ENCODE measurements at regions not wholly inside any gene's neighbourhood (a gene's known extent, or its start where the extent isn't known, plus 50 kb on each side); places are given as distances from the start of the nearest gene placed in this dataset.
"Not testable (repeated sequence)": the region's sequence is repeated elsewhere in the genome, so short reads cannot be mapped to it uniquely, and the experiment has no call there.

DNA sequence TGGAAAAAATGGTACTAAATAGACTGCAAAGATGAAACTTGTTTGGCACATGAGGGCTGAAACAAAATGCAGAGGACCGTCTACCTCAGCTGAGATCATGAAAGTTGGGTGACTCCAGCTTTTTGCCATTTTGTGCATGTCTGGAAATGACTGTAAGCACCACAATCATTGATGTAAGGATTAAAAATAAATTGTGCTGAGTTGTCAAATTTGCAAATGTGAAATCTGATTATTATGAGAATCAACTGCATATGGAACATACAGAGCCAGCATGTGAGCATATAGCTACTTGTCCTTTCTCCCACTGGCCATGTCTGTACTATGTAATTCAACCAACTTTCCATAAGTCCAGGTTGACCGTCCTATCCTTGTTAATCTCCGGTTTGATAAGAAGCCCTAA, 736.9 kb upstream of the PRMT6 start:
- DNase-seq = no peak

DNA sequence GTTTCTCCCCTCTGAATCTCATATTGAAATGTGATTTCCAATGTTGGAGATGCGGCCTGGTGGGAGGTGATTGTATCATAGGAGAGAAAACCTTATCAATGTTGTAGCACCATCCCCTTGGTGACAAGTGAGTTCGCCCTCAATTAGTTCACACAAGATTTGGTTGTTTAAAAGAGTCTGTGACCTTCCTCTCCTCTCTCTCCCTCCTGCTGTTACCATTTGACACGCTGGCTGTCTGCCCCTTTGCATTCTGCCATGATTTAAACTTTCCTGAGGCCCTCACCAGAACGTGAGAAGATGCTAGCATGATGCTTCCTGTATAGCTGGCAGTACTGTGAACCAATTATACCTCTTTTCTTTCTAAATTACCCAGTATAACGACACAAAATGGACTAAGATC, 730.9 kb upstream of the PRMT6 start:
- DNase-seq = no peak

DNA sequence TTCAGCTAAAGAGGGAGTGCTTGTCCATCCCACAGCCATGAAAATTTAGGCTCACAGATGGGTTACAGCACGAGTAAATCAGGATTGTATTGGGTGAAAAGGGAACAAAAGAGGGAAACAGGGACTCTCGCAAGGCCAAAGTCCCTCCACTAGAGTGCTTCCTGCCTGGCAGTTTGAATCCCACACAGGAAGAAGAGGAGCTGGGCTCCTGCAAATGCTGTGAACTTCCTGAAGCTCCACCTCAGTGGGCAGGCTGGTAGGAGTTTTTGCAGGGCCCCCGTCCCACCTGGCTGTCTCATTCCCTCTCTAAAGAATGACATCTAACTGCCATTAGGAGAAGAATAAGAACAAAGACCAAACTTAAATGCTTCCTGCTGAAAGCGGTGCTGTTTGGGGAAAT, 712.0 kb upstream of the PRMT6 start:
- DNase-seq = no peak

DNA sequence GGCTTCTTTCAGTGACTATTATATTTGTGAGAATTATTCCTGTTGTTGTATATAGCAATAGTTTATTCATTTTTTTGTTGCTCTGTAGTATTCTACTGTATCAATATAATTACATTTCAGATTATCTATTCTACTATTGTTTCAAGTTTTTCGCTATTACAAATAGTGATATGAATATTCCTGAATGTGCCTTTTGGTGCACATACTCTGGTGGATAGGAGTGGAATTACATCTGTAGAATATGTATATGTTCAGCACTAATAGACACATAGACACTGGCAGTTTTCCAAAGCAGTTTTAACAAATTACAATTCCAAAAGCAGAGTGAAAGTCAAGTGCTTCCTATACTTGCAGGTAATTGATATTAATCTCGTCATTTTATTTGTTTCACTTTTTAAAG, 696.2 kb upstream of the PRMT6 start:
- DNase-seq = no peak

DNA sequence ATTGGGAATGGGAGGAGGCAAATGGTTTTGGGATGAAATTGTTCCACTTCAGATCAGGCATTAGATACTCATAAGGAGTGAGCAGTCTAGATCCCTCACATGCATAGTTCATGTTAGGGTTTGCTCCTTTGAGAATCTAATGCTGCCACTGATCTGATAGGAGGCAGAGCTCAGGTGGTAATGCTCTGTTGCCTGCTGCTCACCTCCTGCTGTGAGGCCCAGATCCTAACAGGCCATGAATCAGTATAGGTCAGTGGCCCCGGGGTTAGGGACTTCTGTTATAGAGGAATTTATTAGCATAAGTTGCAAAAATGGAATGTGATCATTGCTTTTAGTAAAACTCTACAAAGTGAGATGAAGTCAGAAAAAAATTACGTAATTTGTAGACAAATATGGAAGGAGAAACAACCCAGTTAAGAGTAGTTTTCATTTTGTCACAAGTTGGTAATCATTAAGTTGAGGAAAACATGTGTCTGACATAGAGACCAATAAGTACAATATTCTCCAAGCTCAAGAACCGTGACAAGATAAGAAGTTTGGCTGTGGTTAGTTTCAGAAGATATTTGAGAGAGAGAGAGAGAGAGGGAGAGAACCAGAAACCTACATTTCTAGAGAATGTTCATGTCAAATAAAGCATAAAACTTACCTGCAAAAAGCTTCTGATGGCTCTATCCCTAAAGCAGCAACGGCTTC, 689.7 kb upstream of the PRMT6 start:
- DNase-seq = no peak

DNA sequence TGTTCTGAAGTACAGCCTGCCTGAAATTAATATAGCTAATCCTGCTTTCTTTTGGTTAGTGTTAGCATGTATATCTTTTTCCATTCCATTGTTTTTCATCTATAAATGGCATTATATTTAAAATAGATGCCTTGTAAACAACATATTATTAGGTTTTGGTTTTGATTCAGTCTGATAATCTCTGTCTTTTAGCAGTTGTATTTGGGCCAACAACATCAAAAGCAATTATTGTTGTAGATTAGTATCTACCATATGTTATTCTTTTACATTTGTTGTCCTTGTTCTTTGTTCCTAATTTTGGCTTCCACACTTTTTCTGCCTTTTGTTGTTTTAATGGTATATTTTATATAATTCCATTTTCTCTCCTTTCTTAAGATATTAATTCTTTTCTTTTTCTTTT, 678.2 kb upstream of the PRMT6 start:
- no peak for DNase-seq

DNA sequence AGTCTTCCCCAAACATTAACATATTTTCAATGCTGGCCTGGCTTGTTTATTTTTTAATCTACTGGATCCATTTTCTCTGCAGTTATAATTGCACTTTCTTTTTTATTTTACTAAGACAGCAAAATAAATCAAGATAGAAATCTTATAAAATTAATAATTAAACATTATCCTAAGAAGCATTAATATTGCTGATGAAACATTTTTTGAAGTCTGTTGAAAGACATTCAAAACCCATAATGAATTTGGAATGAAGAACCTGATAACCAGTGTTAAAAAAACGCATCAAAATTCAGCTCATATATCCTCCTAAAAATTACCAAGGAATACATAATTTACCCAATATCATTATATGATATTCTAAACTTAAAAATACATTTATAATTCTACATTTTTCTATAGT, 675.7 kb upstream of the PRMT6 start:
- DNase-seq = no peak

DNA sequence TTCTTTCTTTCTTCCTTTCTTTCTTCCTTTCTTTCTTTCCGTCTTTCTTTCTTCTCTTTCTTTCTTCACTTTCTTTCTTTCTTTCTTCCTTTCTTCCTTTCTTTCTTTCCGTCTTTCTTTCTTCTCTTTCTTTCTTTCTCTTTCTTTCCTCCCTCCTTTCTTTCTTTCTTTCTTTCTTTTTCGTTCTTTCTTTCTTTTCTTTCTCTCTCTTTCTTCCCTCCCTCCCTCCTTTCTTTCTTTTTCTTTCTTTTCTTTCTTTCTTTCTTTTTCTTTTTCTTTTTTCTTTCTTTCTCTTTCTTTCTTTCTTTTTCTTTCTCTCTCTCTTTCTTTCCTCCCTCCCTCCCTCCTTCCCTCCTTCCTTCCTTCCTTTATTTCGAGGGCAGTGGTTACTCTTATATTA, 667.3 kb upstream of the PRMT6 start:
- DNase-seq = not testable (repeated sequence)

DNA sequence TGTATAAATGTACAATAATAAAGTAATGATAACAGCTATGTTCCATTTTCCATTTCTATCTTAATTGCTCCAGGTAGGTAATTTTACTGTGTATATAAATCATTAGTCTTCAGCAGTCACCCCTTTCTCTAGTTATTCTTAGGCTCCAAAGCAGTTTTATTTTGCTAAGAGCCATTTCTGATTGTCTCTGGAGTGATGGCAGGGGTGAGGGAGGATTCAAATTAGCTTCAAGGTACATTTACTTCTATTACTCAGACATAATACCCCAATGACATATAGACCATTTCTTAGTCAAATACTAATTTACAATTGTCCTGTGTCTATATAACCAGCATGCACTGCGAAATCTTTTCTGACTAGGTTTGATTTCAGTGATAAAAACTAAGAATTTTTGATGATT, 663.4 kb upstream of the PRMT6 start:
- no peak for DNase-seq

DNA sequence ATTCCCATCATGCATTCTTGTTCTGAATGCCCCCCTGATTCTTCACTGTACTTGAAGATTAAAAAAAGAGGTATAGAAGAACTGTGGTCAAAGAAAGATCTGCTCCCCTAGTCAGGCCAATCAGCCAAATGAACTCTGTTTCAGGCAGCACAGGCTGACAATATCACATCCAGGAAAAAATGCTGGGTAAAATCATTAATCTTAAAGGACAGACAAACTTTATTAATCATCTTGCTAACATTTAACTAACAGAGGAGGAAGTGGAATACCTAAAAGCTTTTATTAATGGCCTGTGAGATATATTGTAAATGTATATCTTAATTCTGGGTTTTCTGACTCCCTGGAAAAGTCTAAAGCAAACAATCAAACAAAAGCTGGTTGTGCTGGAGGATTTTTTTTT, 660.5 kb upstream of the PRMT6 start:
- no peak for DNase-seq

DNA sequence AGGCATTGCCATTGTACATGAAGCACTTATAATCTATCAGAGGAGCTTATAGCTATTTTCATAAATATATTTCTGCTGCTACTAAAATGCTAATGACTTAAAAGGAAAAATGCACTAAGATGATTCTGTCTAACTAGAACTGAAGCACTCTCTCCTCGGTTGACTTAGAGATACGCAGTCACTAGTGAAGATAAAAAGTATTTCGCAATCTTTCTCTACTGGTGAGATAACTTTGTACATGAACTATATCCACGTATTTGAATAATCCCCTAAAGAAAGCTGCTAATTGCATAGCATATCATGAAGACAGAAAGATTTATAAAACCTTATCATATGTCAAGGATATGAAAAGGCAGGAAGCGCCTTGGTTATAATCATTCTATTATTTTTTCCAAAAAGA, 658.1 kb upstream of the PRMT6 start:
- DNase-seq = no peak

DNA sequence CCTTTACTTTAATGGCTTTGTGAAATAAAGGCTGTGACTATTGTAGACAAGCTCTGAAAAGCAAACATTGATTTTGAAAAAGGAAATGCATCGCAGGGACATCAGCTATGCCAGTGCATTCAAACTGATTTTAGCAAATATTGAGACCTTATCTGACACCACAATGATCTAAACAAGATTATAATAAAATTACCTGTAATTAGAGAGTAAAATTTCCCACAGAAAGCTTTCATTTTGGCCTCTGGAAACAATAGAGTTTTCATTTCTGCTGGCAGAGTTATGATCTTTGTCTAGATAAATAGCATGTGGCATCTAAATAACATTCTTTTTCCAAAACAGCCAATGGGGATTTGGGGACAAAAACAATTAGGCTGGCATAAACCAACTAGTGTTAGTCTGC, 650.4 kb upstream of the PRMT6 start:
- DNase-seq = no peak

DNA sequence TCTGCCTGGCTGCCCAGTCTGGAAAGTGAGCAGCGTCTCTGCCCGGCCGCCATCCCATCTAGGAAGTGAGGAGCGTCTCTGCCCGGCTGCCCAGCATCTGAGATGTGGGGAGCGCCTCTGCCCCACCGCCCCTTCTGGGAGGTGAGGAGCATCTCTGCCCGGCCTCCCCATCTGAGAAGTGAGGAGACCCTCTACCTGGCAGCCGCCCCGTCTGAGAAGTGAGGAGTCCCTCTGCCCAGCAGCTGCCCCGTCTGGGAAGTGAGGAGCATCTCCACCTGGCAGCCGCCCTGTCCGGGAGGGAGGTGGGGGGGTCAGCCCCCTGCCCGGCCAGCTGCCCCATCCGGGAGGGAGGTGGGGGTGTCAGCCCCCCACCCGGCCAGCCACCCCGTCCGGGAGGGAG, 644.2 kb upstream of the PRMT6 start:
- not testable (repeated sequence) for DNase-seq

DNA sequence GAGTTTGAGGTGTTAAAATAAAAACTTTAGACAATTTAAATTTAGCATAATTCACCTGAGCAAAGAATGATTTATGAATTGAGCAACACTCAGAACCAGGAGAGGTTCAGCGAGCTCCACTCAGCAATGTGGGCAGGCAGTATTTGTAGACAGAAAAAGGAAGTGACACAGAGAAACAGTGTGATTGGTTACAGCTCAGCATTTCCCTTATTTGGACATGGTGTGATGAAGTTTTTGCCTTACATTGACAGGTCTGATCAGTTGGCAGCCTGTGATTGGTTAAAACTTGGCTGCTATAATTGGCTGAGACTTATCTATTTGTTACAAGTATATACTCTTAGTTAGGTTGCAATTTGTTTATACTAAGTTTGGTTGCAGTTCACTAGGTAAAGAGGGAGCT, 621.2 kb upstream of the PRMT6 start:
- DNase-seq = no peak

DNA sequence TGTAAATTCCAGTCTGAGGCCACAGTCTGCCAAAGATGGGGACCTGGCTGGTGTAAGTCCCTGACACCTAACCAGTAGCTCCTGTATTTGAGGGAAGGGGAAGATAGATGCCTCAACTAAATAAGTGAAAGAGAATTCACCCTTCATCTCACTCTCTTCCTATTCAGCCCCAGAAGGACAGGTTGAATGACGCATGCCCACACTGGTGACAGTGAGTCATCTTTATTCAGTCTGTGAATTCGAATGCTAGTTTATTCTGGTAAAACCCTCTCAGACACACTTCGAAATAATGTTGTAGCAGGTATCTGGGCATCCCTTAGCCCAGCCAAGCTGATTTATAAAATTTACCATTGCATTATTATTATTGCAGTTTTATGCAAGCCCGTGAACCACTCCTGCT, 617.0 kb upstream of the PRMT6 start:
- no peak for DNase-seq

DNA sequence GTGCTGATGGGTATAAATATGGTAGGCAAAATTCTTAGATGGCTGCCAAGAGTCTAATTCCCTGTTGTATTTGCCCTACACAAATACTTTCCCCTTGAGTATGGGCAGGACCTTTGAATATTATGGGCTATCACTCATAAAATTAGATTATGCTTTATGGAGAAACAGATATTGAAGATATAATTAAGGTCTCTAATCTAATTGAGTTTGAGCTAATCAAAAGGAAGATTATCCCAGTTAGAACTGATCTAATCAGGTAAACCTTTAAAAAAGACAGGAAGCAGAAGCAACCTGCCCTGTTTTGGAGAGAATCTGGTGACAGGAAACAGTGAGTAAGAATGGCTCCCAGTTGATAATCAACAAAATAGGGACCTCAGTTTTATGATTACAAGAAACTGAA, 609.0 kb upstream of the PRMT6 start:
- no peak for DNase-seq

DNA sequence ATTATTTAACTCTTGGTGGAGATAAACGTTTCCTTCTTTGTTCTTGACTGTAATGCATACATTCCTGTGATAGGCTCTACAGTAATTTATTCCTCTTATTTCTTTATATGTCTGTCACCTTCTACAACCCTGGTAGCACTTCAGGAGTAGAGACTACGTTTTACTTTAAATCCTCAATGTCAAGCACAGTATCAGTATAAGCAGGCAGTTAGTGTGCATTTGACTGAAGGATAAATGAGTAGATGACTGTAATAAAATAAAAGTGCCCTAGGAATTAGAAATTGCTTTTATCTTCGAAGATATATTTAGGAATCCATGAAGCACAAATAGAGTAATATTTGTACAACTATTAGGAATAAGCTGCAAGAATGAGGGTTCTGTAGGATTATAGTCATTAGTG, 599.6 kb upstream of the PRMT6 start:
- no peak for DNase-seq

DNA sequence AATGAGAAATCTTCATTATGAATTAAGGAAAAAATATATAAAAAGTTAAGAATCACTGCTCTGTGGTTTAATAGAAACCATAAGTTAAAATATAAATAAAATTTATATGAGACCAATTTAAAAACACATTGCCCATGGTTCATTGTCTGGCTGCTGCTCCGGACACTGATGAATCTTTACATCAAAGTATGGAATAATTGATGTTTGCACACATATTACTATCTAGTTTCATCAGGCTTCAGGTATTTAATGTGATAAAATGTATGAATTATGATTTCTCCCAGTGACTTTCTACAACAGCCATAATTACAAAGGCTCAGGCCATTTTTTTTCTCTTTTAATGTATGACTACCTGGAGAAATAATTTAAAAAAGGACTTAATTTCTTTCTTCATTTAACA, 599.1 kb upstream of the PRMT6 start:
- DNase-seq = no peak

DNA sequence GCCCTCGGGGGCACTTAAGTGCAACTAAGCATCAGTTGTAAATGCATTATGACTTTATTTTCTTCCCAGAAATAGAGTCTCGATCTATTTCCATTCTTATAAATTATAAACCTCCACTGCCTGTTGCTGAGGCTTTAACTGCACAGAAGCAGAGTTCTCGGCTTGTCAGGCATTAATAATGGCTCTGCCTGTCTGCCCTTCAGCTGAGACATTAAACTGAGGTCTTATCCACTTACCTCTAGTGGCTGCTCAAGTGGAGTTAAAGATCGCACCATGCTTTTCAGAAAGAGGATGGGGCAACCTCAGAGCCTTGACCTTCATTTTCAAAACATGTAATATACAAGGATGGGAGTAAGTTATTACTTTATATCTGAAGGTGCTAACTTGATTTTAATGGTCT, 597.6 kb upstream of the PRMT6 start:
- DNase-seq = no peak

DNA sequence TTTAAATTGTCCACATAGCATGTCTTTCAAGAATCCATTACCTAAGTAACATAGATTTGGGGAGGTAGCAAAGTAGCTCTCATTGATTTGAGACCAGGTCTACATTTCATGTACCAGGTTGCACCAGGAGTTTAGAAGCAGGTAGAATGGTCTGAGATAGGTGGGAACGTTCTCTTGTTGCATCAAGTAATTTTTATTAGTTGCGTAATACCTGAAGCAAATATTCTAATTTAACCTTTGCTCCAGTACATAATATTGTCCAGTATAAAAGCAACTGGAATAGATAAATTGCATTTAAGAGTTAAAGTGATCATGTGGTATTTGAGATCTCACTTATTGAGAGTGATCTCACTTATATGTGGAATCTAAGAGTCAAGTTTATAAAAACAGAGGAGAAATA, 597.1 kb upstream of the PRMT6 start:
- DNase-seq = no peak

DNA sequence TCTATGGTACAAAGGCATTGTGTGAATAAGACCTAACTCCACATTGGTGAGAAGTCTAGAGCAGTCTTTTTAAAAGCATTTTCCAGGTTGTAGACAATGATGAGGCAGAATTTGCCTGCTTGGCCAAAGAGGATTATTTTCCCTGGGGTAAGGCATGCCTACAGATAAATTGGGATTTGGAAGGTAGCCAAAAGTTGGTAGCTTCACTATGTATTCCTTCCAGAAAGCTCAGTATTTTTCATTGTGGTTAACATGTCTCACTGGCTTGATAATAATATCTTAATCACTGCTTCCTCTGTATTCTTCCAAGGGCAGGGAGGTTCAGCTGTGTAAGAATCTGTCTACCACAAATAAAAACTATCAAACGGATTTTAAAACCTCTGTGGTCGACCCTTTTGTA, 590.8 kb upstream of the PRMT6 start:
- no peak for DNase-seq

DNA sequence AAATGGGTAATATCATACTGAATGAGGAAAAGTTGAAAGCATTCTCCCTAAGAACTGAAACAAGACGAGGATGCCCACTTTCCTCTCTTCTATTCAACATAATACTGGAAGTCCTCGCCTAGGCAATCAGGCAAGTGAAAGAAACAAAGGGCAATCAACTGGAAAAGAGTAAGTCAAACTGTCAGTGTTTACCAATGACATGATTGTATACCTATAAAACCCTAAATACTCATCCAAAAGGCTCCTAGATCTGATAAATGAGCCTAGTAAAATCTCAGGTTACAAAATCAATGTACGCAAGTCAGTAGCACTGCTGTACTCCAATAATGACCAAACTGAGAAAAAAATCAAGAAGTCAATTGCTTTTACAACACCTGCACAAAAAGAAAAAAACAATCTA, 575.8 kb upstream of the PRMT6 start:
- no peak for DNase-seq

DNA sequence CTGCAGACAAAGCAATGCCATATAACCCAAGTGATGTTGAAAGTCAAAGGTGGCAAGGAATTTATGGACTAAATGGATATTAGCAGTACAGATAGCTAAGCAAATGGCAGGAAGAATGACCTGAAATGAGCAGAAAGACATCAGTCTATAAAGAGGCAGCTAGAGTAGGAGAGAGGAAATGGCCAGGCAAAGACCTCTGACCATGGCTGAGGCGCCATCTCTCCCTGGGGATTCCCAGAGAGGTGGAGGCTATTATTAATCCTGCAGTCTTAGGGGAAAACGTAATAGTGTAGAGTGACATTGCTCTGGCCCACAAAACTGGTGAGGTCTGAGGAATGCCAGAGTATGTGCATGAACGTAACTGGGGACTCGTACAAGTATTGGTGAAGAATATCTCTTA, 563.6 kb upstream of the PRMT6 start:
- DNase-seq = no peak

DNA sequence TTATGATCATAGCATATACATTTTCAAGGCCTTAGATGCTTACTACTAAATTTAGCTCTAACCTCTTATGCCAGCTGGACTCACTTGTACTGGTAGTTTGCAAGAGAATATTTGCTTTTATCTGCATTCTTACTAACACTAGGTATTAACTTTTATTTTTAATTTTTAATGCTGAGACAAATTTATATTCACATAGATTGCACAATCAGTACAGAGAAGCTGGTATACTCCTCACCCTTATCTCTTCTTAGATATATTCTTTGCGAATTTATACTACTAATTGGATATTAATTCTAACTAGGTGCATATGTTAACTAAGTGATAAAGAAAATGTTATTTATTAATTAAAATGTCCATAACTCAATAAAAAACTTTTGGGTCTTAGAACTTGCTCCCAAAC, 561.8 kb upstream of the PRMT6 start:
- DNase-seq = no peak

DNA sequence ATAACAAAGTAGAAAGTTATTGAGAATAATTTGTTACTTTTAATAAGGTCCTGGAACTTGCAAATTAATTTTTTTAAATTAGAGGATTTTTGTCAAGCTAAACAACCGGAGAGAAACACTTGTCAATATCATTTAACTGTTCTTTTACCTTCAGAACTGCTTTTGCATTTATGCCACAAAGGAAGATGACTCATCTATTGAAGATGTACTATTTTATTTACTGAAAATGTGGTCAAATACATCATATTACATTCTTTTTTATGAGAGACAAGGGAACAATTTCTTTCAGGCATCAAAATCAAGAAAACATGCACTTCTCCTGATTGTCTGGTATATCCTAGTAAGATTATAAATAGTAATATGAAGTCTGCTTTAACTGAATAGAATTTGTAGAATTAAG, 558.2 kb upstream of the PRMT6 start:
- no peak for DNase-seq

DNA sequence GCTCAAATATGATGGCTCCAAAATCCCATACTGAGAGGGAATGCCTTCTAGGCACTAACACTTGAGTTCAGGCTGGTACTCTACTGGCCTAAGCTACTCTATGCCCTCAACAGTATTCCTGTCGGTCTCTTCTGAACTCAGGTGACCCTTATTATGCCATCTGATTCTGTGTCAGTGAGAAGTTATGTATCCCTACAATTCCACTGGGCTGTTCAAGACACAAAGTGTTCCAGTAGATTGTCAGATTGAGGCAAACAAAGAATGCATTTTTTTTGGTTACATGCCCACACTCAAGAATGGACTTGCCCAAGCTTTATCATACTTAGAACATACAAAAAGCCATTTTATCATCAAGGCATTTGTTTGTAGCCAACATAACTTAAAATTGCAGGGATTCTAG, 553.8 kb upstream of the PRMT6 start:
- DNase-seq = no peak

All from EL (cell line).